NK-92 (cell line): ENCODE measurements at regions not wholly inside any gene's neighbourhood (a gene's known extent, or its start where the extent isn't known, plus 50 kb on each side); places are given as distances from the start of the nearest gene placed in this dataset.

Experiments
- DNase-seq: peaks from one replicate; lab custom pipeline; 2025; ENCODE audit not compliant: unreplicated experiment; lab: John Stamatoyannopoulos, UW

- DNase-seq, result no peak
Measured at GRCh38 chr1:13878021-13878420, 178.0 kb downstream of the PRDM2 start.

GRCh38 chr1:13878451-13878850 lies 178.5 kb downstream of the PRDM2 start:
- DNase-seq, result no peak

DNA sequence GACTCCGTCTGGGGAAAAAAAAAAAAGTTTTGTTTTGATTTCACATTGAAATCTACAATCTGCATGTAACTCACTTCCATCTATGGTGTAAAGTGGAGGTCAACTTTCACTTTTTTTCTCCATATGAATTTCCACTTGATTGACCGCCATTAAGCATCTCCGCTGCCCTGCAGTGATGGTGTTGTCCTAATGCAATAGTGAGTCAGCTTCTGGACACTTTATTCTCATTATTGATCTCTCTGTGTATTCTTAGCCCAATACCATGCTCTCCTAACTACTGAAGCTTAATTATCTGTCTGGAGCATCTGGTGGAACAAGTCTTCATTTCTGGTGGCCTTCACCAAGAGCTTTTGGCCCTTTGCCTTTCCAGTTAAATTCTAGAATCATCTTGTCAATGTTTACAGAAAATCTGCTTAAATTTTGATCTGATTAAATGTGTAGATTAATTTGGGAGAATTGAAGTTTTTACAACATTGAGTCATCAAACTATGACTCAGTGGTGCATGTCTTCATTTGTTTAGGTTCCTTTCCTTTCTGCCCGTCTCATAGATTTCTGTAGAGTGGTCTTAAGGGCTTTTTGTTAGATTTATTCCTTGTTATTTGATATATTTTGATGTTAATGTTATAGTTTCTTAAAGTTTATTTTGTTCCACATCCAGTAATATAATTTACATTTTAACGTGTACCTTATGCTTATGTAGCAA lies 181.5 kb downstream of the PRDM2 start:
- no peak for DNase-seq

DNA sequence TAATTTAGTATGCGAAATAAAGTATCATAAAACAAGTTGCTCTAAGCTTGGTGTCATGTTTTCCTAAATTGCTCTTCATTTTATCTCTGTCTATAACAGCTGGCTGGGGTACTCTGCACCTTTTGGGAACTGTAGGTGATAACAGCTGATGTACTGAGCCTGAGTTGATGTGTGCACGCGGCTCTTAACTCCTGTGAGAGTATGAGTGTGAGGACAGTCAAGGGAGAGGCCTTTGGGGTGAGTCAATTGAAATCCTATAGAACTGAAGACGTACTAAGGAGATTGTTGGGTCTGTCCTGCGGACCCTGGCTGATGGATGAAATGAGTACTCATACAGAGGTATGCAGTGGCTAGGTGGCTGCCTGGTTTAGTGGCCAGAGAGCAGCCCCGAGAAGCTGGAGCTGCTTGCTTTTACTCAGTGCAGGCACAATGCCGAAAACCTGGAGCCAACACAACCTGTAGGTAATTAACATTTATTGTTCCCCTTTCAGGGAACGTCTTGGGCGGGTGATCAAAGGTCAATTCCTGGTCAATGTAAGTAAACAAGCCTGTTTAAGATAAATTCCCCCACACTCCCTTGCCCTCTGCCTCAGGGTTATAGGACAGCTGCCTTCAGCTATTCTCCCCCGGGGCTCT lies 188.5 kb downstream of the PRDM2 start:
- DNase-seq, result no peak

DNA sequence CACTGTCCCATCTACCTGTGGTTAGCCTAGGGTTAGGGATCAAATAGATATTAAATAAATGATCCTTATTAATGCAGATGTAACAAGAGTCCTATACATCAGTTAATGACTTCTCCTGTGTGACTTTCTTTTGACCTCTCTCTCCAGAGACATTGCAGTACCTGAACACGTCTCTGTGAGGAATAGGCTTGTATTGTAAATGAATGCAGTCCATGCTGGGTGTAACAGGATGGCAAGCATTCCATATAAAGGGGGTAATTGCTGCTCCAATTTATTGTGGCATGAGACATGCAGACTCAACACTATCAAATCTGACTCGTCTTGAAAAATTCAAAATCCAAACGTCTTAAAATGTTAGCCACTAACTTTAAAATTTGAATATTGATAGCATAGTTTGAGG lies 189.5 kb downstream of the PRDM2 start:
- DNase-seq, result no peak

GRCh38 chr1:13890766-13891165 lies 190.8 kb downstream of the PRDM2 start:
- no peak for DNase-seq

GRCh38 chr1:13892198-13892597 lies 192.2 kb downstream of the PRDM2 start:
- no peak for DNase-seq

GRCh38 chr1:13892671-13893325 lies 192.8 kb downstream of the PRDM2 start:
- DNase-seq, result no peak

- no peak for DNase-seq
Measured at GRCh38 chr1:13893409-13893821, 193.4 kb downstream of the PRDM2 start.

GRCh38 chr1:13896932-13897331 lies 196.9 kb downstream of the PRDM2 start:
- DNase-seq, result no peak

DNA sequence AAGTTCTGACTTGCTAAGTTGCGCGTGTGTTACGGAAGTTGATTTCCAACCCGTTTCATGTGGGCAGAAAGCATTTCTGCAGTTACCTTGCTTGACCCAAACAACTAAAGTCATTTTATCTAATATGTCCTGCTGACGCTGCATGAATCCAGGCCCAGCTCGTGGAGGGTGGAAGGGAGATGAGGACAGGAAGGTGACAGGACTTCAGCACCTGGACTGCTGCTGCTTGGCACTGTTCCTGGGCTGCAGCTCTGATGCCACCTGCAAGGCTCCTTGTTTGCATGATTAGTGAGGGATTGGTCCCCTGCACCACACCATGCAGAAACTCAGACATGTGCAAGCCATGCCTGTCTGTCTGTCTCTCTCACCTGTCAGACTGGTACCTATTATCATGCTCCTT lies 198.4 kb downstream of the PRDM2 start:
- DNase-seq, result no peak

DNA sequence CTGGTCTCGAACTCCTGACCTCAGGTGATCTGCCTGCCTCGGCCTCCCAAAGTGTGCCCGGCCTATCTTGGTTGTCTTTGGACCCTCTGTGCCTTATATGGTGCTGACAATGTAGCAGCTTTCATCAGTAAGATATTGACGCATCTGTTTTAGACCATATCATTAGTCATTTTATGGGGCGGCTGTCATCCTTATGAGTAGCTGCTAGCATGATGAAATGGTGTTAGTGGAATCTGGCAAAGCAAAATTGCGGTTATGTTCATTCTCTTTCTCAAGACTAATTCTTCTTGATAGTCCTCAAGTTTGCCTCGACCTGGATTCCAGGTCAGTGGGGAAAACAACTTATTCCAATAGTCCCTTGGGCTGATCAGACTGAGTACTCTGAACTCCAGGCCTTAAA lies 199.9 kb downstream of the PRDM2 start:
- DNase-seq, result no peak

DNA sequence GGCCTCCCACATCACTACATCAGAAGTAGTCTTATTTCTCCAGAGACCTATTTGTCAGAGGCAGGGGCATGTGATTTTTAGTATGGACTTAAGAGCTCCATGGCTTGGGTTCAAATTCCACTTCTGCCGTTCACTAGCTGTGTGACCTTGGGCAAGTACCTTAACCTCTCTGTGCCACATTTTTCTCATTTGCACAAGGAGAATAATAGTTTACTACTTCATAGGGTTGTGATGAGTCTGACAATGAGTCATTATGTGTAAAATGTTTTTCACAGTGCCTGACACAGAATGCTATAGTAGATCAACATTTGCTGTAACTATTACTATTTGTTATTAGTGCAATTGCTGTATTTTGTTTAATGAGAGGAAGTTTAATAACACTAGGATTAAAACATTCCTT lies 200.6 kb downstream of the PRDM2 start:
- no peak for DNase-seq

DNA sequence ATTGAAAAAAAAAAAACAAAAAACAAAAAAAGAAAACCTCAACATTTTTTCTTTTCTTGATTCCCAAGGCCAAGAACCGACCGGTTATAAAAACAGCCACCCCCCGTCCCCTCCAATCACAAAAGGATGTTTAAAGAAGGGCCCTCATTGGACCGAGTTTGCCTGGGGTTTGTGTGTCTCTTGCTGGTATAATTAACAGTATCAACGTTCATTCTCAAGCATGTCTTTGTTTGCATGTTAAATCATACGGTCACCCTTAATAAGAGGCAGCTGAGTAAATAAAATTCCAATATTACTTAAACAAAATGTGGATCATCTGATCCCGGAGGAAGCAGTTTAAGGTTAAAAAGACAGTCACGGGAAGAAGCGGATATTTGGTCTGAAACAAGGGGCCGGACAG lies 201.1 kb downstream of the PRDM2 start:
- no peak for DNase-seq

DNA sequence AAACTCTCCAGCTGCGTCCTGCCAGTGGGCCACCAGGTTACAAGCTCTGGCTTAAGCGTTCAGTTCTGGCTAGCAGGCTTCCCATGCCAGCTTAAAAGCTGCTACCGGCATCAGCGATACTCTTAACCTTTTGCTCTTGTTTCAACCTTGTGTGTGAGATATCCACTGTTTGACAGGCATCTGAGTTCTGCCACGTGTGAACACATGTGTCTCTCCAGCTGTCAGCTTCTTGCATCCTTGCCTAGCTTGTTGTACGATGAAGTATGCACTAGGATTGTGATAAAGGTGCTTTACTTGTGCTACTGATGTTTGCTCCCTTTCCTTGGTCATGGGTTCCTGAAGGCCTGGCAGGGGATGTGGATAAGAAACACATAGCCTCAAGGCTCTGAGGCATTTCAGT lies 201.6 kb downstream of the PRDM2 start:
- no peak for DNase-seq

- no peak for DNase-seq
Measured at GRCh38 chr1:13908128-13908527, 208.1 kb downstream of the PRDM2 start.

DNA sequence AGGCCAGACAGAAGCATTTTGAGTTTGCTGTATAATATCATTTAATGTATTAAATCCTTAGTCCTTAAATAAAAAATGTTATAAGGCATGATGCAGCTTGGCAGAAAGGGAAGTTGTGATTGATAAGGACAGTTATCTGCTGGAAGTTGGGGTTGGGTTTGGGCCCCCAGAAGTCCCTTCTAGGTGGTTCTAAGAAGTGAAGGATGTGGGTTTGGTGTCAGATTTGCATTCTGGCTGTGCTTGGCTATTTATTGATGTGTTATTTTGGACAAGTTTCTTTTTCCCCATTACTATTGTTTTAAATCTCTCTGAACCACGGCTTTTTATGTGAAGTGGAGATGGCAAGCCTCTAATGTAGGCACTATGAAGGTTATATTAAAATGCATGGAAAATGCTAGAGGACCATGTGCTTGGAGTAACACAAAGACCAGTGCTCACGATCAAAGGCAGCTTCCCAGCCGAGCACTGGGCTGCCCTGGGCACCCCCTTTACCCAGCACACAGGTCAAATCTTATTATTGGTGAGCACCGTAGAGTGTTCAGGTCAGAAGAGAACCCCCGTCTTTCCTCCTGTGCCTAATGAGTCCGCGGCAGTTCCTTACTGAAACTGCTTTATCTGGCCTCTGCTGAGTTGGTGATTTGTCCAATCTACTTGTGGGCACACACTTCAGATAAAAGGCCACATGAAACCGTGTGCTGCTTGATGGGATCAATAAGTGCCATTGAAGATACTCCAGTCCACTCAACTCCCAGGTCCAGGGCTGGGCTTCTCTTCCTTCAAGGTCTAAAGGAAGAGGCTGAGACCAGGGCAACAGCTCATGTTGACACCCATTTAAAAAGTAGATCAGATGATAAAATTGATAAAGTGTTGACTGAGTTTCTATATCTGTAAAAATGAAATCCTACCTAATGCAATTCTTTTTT lies 212.0 kb downstream of the PRDM2 start:
- DNase-seq, result no peak

- DNase-seq, result no peak
Measured at GRCh38 chr1:13913396-13913795, 213.4 kb downstream of the PRDM2 start.

DNA sequence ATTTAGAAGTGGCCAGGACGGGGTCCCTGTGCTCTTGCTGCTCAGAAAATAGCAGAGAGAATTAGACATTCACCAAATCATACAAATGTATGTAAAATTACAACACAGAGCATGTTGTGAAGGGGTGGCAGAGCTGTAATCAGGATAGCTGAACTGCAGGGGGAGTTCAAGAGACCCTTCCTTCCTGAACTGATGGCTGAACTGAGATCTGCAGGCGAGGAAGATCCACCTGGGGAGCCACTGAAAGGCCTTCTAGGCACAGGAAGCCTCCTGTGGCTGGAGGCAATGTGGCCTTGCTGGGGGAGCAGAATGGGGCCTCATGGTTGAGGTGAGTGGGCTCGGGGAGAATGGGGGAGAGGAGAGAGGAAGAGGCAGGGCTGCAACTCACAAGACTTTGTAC lies 216.5 kb downstream of the PRDM2 start:
- DNase-seq, result no peak

GRCh38 chr1:13917607-13918006 lies 217.6 kb downstream of the PRDM2 start:
- DNase-seq, result no peak

DNA sequence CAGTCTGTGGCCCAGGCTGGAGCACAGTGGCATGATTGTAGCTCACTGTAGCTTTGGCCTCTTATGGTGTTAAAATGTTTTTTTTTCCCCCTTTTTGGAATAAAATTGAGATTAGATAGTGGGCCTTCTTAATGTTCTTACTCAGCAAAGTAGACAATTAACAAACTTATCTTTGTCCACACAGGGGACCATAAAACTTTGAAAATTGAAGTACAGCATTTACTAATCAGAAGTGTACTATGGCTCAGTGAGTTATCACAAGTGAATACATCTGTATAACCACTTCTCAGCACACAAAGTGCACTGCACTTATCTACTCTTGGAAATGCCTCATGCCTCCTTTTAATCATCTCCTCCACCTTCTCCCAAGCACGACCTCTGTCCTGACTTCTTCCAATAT lies 218.9 kb downstream of the PRDM2 start:
- no peak for DNase-seq
